Vagina (tissue), 2 donors: ENCODE measurements at regions not wholly inside any gene's neighbourhood (a gene's known extent, or its start where the extent isn't known, plus 50 kb on each side); places are given as distances from the start of the nearest gene placed in this dataset.

Experiments used
- POLR2A ChIP-seq, 2 donors: fragments of 450-650 bp; IDR thresholded peaks; one replicate each; pipeline ENCODE4 v1.6.1; 2017; ENCODE audit warnings: antibody characterized with exemption in 2 of 2, mild to moderate bottlenecking in 2 of 2, moderate library complexity in 2 of 2
- POLR2AphosphoS5 ChIP-seq, 2 donors: sonication (generic); formaldehyde crosslinking; IDR thresholded peaks; one replicate each; pipeline ENCODE4 v1.9.0; 2017; ENCODE audit warnings: antibody characterized with exemption in 2 of 2, mild to moderate bottlenecking in 2 of 2, low read depth in 1 of 2; ENCODE audit not compliant: insufficient read depth in 1 of 2
- TF ChIP-seq, protein P1 (sequence below), 3 experiments: fragments of 450-650 bp in 2 of 3; fragments of 200-600 bp in 1 of 3; sonication (generic) in 1 of 3; IDR thresholded peaks; one replicate each; pipeline ENCODE4 v1.5.1; 2017 to 2019; ENCODE audit warnings: antibody characterized with exemption in 3 of 3, mild to moderate bottlenecking in 2 of 3, moderate library complexity in 2 of 3

DNA sequence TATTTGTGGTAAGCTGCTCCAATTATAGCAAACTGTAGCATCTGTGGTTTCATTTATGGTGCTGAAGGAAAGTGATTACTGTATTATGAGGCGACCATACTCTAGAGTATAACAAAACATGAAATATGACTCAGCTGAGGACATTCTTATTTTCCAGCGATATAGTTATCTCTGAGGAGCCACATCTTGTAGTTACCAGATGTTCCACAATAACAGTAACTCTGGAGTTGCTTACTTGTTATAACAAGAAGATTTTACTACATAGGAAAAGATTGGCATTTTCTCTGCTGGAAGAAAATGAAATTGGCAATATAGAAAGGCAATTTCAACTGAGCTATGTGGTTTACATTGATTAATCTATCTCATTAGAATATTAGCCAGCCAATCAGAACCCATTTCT lies 1634.2 kb downstream of the PCDH9 start:
- TF ChIP-seq, protein P1, sequence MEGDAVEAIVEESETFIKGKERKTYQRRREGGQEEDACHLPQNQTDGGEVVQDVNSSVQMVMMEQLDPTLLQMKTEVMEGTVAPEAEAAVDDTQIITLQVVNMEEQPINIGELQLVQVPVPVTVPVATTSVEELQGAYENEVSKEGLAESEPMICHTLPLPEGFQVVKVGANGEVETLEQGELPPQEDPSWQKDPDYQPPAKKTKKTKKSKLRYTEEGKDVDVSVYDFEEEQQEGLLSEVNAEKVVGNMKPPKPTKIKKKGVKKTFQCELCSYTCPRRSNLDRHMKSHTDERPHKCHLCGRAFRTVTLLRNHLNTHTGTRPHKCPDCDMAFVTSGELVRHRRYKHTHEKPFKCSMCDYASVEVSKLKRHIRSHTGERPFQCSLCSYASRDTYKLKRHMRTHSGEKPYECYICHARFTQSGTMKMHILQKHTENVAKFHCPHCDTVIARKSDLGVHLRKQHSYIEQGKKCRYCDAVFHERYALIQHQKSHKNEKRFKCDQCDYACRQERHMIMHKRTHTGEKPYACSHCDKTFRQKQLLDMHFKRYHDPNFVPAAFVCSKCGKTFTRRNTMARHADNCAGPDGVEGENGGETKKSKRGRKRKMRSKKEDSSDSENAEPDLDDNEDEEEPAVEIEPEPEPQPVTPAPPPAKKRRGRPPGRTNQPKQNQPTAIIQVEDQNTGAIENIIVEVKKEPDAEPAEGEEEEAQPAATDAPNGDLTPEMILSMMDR (IDR thresholded peaks at IDR 0.05) = no peak
- TF ChIP-seq POLR2AphosphoS5 (IDR thresholded peaks at IDR 0.05; ENCODE audit: insufficient read depth in 1 of 2, low read depth in 1 of 2) (no peak), POLR2A (IDR thresholded peaks at IDR 0.05) (no peak)
